SK-N-MC (cell line): ENCODE measurements at regions not wholly inside any gene's neighbourhood (a gene's known extent, or its start where the extent isn't known, plus 50 kb on each side); places are given as distances from the start of the nearest gene placed in this dataset.

Source experiments
- DNase-seq: peaks from one replicate; pipeline ENCODE4 v3.0.0-alpha.2; 2011; ENCODE audit warnings: low read depth, low spot score
- H3K27ac ChIP-seq: fragments of 200-600 bp; sonication (generic); 2 replicates; pipeline ENCODE4 v1.5.1; 2016; ENCODE audit warnings: mixed run types
- H3K36me3 ChIP-seq: fragments of 200-600 bp; sonication (generic); 2 replicates; pipeline ENCODE4 v1.6.1; 2017; ENCODE audit warnings: antibody characterized with exemption, low read length, mixed read lengths; ENCODE audit not compliant: insufficient read depth
- H3K4me3 ChIP-seq: fragments of 200-600 bp; sonication (generic); 2 replicates; pipeline ENCODE4 v1.5.1; 2016
- H3K9ac ChIP-seq: fragments of 200-600 bp; sonication (generic); 2 replicates; pipeline ENCODE4 v1.8.0; 2017; ENCODE audit warnings: mixed run types, mixed read lengths; ENCODE audit not compliant: insufficient read length
- H3K9me3 ChIP-seq: fragments of 200-600 bp; sonication (generic); 2 replicates; pipeline ENCODE4 v1.6.1; 2017; ENCODE audit warnings: low read depth, mild to moderate bottlenecking, antibody characterized with exemption, low read length, moderate library complexity, mixed read lengths
- EZH2 ChIP-seq: fragments of 200-600 bp; sonication (generic); IDR thresholded peaks from one replicate; pipeline ENCODE4 v1.6.1; 2017; ENCODE audit warnings: antibody characterized with exemption
- FOXP2 ChIP-seq: optimal IDR thresholded peaks from 2 replicates; pipeline ENCODE3; 2011; ENCODE audit warnings: mild to moderate bottlenecking, moderate library complexity; ENCODE audit not compliant: insufficient read depth; ENCODE audit errors: extremely low read length, control extremely low read depth
- POLR2AphosphoS5 ChIP-seq: IDR thresholded peaks from 2 replicates; pipeline ENCODE4 v1.6.1; 2012; ENCODE audit warnings: mild to moderate bottlenecking, low read depth, low read length, borderline replicate concordance

- no peak for DNase-seq
- Histone ChIP-seq H3K9ac (no peak overlapping the region), H3K9me3 (no peaks in the 10 kb centered on the region), H3K27ac (no peak overlapping the region), H3K36me3 (no peaks in the 10 kb centered on the region), H3K4me3 (no peak overlapping the region)
- TF ChIP-seq EZH2: no peak
- TF ChIP-seq POLR2AphosphoS5: no peak
- TF ChIP-seq FOXP2: no peak
Measured at GRCh38 chr2:129865976-129866375, 113.5 kb upstream of the RAB6C start.

DNA sequence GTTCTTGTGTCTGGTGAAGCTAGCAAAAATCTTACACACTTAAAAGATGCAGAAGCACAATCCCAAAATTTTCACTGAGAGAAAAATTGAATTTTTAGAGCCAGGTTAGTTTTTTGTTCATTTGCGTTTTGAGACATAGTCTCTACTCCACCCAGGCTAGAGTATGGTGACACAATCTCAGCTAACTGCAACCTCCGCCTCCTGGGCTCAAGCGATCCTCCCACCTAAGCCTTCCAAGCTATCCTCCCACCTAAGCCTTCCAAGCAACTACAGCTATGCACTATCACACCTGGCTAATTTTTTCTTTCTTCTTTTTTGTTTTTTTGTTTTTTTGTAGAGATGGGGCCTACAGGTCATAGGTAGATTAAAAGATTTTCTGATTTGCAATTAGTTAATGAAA, 113.1 kb upstream of the RAB6C start:
- no peaks in the 10 kb centered on the region for H3K36me3 ChIP-seq
- no peak overlapping the region for H3K9ac ChIP-seq
- no peaks in the 10 kb centered on the region for H3K9me3 ChIP-seq
- no peak overlapping the region for H3K4me3 ChIP-seq
- no peak overlapping the region for H3K27ac ChIP-seq
- TF ChIP-seq FOXP2 (no peak), POLR2AphosphoS5 (no peak)
- DNase-seq: no peak

- Histone ChIP-seq H3K36me3 (no peaks in the 10 kb centered on the region), H3K4me3 (no peak overlapping the region), H3K9me3 (no peaks in the 10 kb centered on the region), H3K9ac (no peak overlapping the region), H3K27ac (no peak overlapping the region)
- TF ChIP-seq EZH2 (no peak), POLR2AphosphoS5 (no peak)
- DNase-seq: no peak
Measured at GRCh38 chr2:129868151-129868550, 111.3 kb upstream of the RAB6C start.

GRCh38 chr2:129870685-129871241, 108.7 kb upstream of the RAB6C start:
- no peak overlapping the region for H3K27ac ChIP-seq
- TF ChIP-seq EZH2: no peak
- no peaks in the 10 kb centered on the region for H3K9me3 ChIP-seq
- no peak overlapping the region for H3K9ac ChIP-seq
- H3K4me3 ChIP-seq: peak overlapping the region; percentile 15; the same call in 1 of the 2 replicates
- no peak for DNase-seq
- H3K36me3 ChIP-seq: no peaks in the 10 kb centered on the region

DNA sequence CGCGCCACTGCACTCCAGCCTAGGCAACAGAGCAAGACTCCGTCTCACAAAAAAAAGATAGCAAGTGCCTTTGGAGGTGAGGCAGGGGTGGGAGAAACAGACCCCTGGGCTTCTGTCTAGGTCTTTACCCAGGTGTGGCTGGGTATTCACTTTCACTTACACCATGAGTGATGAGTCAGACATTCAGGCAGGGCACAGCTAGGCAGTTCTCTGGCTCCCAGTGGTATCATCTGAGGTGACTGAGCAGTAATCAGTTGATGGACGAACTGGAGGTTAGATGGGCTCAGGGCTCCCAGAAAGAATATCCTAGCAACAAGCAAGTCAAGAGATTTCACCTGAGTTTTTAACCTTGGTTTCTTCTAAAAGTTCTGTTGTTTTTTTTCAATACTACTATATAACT, 107.0 kb upstream of the RAB6C start:
- TF ChIP-seq FOXP2 (no peak), EZH2 (no peak), POLR2AphosphoS5 (no peak)
- H3K9ac ChIP-seq: no peak overlapping the region
- H3K4me3 ChIP-seq: no peak overlapping the region
- no peak overlapping the region for H3K27ac ChIP-seq
- H3K36me3 ChIP-seq: no peaks in the 10 kb centered on the region
- no peak for DNase-seq
- no peaks in the 10 kb centered on the region for H3K9me3 ChIP-seq

- no peak for DNase-seq
- peak overlapping the region; percentile 89 for H3K4me3 ChIP-seq
- H3K9ac ChIP-seq: peak overlapping the region; percentile 90
- no peak overlapping the region for H3K27ac ChIP-seq
- H3K9me3 ChIP-seq: no peaks in the 10 kb centered on the region
- no peaks in the 10 kb centered on the region for H3K36me3 ChIP-seq
- TF ChIP-seq POLR2AphosphoS5 (no peak), FOXP2 (no peak), EZH2 (no peak)
Measured at GRCh38 chr2:129876541-129876940, 102.9 kb upstream of the RAB6C start.

DNA sequence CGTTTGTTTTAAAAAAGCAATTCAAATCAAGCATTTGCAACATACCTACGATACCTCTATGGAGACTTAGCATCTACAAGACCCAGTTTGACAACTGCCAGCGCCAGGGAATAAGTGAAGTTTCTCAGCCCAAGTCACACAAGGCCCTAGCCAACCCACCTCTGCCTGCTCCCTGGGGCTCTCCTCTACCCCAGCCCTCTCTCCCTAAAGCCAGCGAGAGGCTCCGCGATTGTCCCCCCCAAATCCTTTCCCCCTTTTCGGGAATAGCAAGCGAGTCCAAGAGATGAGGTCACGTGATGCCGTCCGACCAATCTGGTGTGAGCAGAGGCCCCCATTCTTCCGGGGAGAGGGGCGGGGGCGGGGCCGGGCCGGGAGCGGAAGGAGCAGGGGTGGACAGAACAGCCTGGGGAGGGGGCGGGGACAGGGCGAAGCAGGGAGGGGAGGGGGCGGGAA, 102.2 kb upstream of the RAB6C start:
- peak overlapping the region; percentile 89 for H3K4me3 ChIP-seq
- H3K9ac ChIP-seq: peak overlapping the region; percentile 90
- no peak overlapping the region; the same call in 1 of the 2 replicates for H3K27ac ChIP-seq
- H3K9me3 ChIP-seq: no peaks in the 10 kb centered on the region
- no peaks in the 10 kb centered on the region for H3K36me3 ChIP-seq
- DNase-seq: peak; percentile 57
- TF ChIP-seq EZH2 (no peak), POLR2AphosphoS5 (peak; percentile 83), FOXP2 (no peak)

GRCh38 chr2:129877795-129878775, 101.4 kb upstream of the RAB6C start:
- DNase-seq: no peak
- Histone ChIP-seq H3K4me3 (peak overlapping the region; percentile 74), H3K9ac (no peak overlapping the region), H3K9me3 (no peaks in the 10 kb centered on the region), H3K36me3 (no peaks in the 10 kb centered on the region), H3K27ac (no peak overlapping the region)
- no peak for TF ChIP-seq POLR2AphosphoS5
- TF ChIP-seq EZH2: no peak
- no peak for TF ChIP-seq FOXP2

DNA sequence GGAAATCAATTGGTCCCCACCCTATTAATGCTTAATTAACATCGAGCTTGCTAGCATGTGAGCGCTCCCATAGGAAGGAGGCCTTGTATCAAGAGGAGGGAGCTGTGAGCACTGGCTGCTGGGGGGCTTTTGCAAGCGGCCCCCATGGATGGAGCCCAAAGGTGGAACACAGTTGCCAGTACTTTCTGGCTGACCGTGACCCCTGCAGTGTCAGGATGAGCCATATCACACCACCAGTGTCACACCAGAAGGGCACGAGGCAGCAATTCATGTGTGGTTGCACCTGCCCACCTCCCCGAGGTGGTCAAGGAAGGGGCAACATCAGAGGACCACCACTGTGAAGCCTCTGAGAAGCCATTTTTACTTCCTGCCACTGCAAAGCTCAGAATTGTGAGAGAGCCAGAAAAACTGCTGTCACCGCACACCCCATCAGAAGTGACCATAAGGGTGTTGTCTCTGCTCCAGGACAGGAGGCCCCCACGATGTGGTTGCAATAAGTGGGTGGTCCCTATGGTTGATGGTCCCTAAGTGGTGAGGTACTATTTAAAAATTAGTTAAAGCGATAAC, 99.8 kb upstream of the RAB6C start:
- Histone ChIP-seq H3K36me3 (no peaks in the 10 kb centered on the region), H3K9me3 (no peaks in the 10 kb centered on the region), H3K27ac (no peak overlapping the region), H3K4me3 (no peak overlapping the region), H3K9ac (no peak overlapping the region)
- no peak for DNase-seq
- TF ChIP-seq POLR2AphosphoS5 (no peak), FOXP2 (no peak), EZH2 (no peak)
